ENCODE measurements at regions not wholly inside any gene's neighbourhood (a gene's known extent, or its start where the extent isn't known, plus 50 kb on each side); places are given as distances from the start of the nearest gene placed in this dataset.
"Not testable (repeated sequence)": the region's sequence is repeated elsewhere in the genome, so short reads cannot be mapped to it uniquely, and the experiment has no call there.

- Histone ChIP-seq H3K27ac (no peak overlapping the region), H3K9me3 (ENCODE audit: control insufficient read depth, low read length) (no peaks in the 10 kb centered on the region), H2AFZ (no peak overlapping the region), H3K4me3 (ENCODE audit: low read depth, low read length) (no peak overlapping the region), H3K79me2 (no peaks in the 10 kb centered on the region), H3K4me2 (ENCODE audit: low read length) (no peak overlapping the region), H3K4me1 (peaks cover 2% of the 10 kb centered on the region), H3K27me3 (ENCODE audit: control insufficient read depth, insufficient read depth, low read length) (no peaks in the 10 kb centered on the region), H3K9ac (no peak overlapping the region), H3K36me3 (ENCODE audit: control insufficient read depth, insufficient read depth, low read length) (no peaks in the 10 kb centered on the region)
- TF ChIP-seq, protein P1, sequence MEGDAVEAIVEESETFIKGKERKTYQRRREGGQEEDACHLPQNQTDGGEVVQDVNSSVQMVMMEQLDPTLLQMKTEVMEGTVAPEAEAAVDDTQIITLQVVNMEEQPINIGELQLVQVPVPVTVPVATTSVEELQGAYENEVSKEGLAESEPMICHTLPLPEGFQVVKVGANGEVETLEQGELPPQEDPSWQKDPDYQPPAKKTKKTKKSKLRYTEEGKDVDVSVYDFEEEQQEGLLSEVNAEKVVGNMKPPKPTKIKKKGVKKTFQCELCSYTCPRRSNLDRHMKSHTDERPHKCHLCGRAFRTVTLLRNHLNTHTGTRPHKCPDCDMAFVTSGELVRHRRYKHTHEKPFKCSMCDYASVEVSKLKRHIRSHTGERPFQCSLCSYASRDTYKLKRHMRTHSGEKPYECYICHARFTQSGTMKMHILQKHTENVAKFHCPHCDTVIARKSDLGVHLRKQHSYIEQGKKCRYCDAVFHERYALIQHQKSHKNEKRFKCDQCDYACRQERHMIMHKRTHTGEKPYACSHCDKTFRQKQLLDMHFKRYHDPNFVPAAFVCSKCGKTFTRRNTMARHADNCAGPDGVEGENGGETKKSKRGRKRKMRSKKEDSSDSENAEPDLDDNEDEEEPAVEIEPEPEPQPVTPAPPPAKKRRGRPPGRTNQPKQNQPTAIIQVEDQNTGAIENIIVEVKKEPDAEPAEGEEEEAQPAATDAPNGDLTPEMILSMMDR (IDR thresholded peaks at IDR 0.05), result no peak
These were observed 86.3 kb downstream of the BAMBI start for GRCh38 chr10:28763471-28764170.

- Histone ChIP-seq H3K9me3 (ENCODE audit: control insufficient read depth, low read length) (no peaks in the 10 kb centered on the region), H2AFZ (no peak overlapping the region), H3K36me3 (ENCODE audit: control insufficient read depth, insufficient read depth, low read length) (no peaks in the 10 kb centered on the region), H3K9ac (no peak overlapping the region), H3K4me3 (ENCODE audit: low read depth, low read length) (no peak overlapping the region), H3K79me2 (no peaks in the 10 kb centered on the region), H3K4me1 (peaks cover 2% of the 10 kb centered on the region), H3K27me3 (ENCODE audit: control insufficient read depth, insufficient read depth, low read length) (no peaks in the 10 kb centered on the region), H3K27ac (no peak overlapping the region), H3K4me2 (ENCODE audit: low read length) (no peak overlapping the region)
- TF ChIP-seq, protein P1 (IDR thresholded peaks at IDR 0.05), result no peak
These were observed 88.3 kb downstream of the BAMBI start for GRCh38 chr10:28765641-28766040.

DNA sequence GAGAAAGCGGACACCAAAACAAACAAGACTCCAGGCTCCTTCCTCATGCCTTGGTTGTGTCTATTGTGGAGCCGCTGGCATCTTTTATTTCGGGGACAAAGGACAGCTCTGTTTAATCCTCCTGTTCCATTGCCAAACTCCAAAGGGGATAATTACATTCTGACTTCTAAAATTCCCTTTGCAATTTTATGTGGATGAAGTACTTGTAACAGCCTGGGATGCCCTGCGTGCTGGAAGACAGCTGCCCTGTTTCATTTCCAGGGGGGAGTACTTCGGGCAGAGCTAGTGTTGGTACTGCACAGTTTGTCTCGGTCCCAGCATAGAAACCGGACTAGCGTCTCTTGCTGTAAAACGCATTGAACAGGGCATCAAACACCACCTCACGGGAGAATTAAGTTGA, 90.9 kb downstream of the BAMBI start:
- Histone ChIP-seq H3K27ac (no peak overlapping the region), H3K36me3 (ENCODE audit: control insufficient read depth, insufficient read depth, low read length) (no peaks in the 10 kb centered on the region), H2AFZ (no peak overlapping the region), H3K4me2 (ENCODE audit: low read length) (no peak overlapping the region), H3K79me2 (no peaks in the 10 kb centered on the region), H3K9me3 (ENCODE audit: control insufficient read depth, low read length) (no peaks in the 10 kb centered on the region), H3K4me3 (ENCODE audit: low read depth, low read length) (no peak overlapping the region), H3K4me1 (peaks cover 2% of the 10 kb centered on the region), H3K27me3 (ENCODE audit: control insufficient read depth, insufficient read depth, low read length) (no peaks in the 10 kb centered on the region), H3K9ac (no peak overlapping the region)
- TF ChIP-seq, protein P1 (IDR thresholded peaks at IDR 0.05), result no peak

DNA sequence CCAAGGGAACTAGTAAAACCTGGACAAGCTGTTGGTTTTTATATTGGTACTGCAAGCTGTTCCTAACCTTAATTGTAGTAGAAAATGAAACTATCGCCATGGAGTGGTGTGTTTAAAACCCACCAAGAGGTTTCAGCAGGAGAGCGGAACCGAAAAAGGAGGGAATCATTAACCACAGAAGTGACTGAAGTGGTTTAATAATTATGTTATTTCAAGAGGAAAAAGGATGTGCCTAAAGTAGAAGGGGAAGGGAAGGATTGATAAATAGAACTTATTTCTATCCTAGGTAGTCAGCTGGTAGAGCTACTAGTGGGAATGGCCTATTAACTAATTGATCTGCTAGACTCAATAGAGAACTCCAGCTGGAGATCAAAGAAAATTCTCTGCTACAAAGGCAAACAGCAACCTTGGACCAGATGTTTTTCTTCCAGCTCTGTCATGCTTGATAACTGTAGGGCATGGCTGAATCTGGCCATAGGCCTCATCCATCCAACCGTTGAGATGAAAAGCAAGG, 91.8 kb downstream of the BAMBI start:
- H3K4me2 ChIP-seq (ENCODE audit: low read length), result no peak overlapping the region
- no peaks in the 10 kb centered on the region for H3K79me2 ChIP-seq
- TF ChIP-seq, protein P1 (IDR thresholded peaks at IDR 0.05), result no peak
- no peak overlapping the region for H2AFZ ChIP-seq
- H3K9me3 ChIP-seq (ENCODE audit: control insufficient read depth, low read length), result no peaks in the 10 kb centered on the region
- H3K4me1 ChIP-seq, result peaks cover 3% of the 10 kb centered on the region
- no peak overlapping the region for H3K27ac ChIP-seq
- no peaks in the 10 kb centered on the region for H3K36me3 ChIP-seq (ENCODE audit: control insufficient read depth, insufficient read depth, low read length)
- no peak overlapping the region for H3K4me3 ChIP-seq (ENCODE audit: low read depth, low read length)
- H3K27me3 ChIP-seq (ENCODE audit: control insufficient read depth, insufficient read depth, low read length), result no peaks in the 10 kb centered on the region
- H3K9ac ChIP-seq, result no peak overlapping the region

DNA sequence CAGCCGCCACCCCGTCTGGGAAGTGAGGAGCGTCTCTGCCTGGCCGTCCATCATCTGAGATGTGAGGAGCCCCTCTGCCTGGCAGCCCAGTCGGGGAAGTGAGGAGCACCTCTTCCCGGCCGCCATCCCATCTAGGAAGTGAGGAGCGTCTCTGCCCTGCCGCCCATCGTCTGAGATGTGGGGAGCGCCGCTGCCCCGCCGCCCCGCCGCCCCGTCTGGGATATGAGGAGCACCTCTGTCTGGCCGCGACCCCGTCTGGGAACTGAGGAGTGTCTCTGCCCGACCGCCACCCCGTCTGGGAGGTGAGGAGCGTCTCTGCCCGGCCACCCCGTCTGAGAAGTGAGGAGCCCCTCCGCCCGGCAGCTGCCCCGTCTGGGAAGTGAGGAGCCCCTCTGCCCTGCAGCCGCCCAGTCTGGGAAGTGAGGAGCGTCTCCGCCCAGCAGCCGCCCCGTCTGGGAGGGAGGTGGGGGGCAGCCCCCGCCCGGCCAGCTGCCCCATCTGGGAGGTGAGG, 94.3 kb downstream of the BAMBI start:
- peaks cover 20% of the 10 kb centered on the region for H3K4me1 ChIP-seq
- not testable (repeated sequence) for H3K36me3 ChIP-seq (ENCODE audit: control insufficient read depth, insufficient read depth, low read length); H3K27ac ChIP-seq; H2AFZ ChIP-seq; H3K79me2 ChIP-seq; H3K4me2 ChIP-seq (ENCODE audit: low read length); H3K4me3 ChIP-seq (ENCODE audit: low read depth, low read length); H3K9me3 ChIP-seq (ENCODE audit: control insufficient read depth, low read length); H3K9ac ChIP-seq; H3K27me3 ChIP-seq (ENCODE audit: control insufficient read depth, insufficient read depth, low read length)
